NCI-H526 (cell line): ENCODE measurements at regions not wholly inside any gene's neighbourhood (a gene's known extent, or its start where the extent isn't known, plus 50 kb on each side); places are given as distances from the start of the nearest gene placed in this dataset.

Experiments
- DNase-seq, 2 experiments: peaks; one replicate each; lab custom pipeline; 2025; lab: John Stamatoyannopoulos, UW

DNA sequence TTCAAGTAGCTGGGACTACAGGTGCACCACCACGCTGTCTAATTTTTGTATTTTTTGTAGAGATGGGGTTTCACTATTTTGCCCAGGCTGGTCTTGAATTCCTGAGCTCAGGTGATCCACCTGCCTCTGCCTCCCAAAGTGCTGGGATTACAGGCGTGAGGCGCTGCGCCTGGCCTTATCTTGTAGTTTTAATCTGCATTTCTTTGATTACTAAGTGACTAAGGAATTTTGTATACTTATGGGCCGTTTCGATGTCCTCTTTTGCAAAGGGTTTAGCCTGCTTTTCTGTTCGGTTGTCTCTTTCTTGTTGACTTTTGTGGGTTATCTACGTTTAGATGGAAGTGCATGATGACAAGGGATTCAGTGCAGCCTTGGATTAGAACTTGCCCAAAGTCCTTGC lies 500.6 kb downstream of the QKI start:
- no peak for DNase-seq

GRCh38 chr6:163913045-163913444 lies 498.5 kb downstream of the QKI start:
- no peak for DNase-seq

DNA sequence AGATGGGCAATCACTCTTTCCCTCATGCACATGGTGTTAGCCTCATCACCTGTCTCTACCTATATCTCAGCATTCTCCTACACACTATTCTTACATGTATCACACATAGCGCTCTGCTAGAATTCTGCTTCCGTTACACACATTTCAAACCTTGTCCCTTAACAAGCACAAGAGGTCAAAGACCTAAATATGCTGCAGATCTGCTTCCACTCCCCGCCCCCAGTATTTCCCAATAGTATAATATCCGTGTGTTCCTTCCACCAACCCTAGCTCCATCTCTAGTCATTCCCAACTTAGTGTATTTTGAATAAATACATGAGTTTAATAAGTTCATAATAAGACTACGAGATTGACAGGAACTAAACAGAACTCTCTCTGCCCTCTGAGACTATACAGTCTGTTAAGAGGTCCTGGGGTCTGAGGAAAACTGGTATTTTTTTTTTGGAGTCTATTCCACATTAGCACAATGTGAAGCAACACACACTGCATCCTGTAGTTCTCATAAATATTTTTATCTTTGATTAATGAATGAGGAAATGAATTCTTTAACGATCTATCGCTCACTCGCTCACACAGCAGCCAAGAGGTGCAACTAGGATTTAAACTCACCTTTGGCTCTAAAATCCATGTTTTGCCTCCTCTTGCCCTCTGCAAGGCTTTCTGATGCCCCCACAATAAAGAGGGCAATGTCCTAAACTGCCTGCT lies 491.6 kb downstream of the QKI start:
- DNase-seq, result no peak

GRCh38 chr6:163904186-163904585 lies 489.7 kb downstream of the QKI start:
- DNase-seq, result no peak

- DNase-seq, result no peak
Observed at GRCh38 chr6:163903541-163903940, 489.0 kb downstream of the QKI start.

- DNase-seq, result no peak
Observed at GRCh38 chr6:163902993-163903392, 488.5 kb downstream of the QKI start.

DNA sequence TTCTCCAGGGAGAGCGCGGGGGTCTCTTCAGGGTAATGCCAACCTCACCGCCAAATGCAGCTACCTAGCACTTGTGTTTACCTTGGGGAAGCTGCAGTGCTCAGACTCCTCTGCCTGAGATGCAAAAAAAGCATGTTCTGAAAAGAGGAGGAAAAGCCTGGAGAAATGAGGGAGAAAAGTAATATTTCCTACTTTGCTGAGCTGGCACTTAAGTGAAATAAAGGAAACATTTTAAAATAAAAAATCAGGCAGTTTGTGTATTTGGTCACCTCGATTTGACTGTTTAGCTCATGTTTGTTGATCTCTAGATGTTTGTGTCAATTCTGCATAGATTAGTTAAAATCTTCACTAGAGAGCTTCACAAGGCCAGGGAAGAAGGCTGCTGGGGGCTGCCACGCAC lies 487.2 kb downstream of the QKI start:
- DNase-seq, result no peak

- DNase-seq, result no peak
Observed at GRCh38 chr6:163900570-163900969, 486.1 kb downstream of the QKI start.

DNA sequence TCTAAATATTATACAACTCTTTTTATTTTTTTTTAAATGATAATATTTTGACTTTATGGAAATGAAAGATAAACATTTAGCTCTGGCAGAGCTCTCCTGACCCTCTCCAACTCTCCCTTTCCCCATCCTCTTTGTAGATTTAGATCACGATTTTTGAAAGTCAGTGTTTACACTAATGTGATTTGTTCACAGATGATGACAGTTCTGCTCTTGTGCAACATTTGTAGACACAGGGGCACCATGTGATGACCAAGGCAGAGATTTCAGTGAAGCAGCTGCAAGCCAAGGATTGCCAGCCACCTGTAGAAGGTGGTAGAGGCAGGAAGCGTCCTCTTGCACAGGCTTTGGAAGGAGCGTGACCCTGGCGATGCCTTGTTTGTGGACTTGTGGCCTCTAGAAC lies 483.2 kb downstream of the QKI start:
- no peak for DNase-seq

DNA sequence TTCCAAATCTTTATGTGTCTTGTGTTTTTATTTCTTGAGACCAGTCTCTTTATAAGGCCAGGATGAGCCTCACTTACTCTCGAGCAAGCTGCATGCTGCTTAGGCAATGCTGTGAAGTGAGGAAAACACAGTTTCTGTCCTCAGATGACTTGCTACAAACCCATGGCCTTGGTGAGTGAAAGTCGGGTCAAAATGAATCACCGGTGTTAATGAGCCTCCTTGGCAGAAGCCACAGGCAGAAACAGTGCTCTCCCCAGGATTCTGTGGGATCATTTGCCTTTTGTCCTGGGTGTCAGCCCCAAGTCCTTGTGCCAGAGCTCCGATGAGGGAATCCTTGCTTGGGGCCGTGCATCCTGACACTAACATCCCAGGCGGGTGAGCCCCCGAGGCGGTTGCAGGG lies 482.5 kb downstream of the QKI start:
- no peak for DNase-seq

DNA sequence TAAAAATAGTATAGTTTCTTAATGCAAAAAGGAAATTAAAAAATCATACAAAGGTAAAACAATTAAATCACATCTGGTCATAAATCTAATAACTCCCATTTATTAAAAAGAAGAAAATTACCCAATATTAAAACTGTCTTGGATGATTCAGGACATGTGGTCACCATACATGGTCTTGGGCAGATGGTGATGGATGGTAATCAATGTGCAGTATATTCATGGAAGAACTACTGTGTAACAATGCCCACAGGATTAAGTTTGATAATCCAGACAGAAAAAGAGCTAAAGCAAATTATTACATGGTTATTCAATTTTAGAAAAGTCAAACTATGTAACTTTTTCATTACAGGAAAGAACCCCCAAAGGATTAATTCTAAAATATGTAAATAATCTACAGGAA lies 480.6 kb downstream of the QKI start:
- DNase-seq, result no peak

- no peak for DNase-seq
Observed at GRCh38 chr6:163893609-163894189, 479.2 kb downstream of the QKI start.

DNA sequence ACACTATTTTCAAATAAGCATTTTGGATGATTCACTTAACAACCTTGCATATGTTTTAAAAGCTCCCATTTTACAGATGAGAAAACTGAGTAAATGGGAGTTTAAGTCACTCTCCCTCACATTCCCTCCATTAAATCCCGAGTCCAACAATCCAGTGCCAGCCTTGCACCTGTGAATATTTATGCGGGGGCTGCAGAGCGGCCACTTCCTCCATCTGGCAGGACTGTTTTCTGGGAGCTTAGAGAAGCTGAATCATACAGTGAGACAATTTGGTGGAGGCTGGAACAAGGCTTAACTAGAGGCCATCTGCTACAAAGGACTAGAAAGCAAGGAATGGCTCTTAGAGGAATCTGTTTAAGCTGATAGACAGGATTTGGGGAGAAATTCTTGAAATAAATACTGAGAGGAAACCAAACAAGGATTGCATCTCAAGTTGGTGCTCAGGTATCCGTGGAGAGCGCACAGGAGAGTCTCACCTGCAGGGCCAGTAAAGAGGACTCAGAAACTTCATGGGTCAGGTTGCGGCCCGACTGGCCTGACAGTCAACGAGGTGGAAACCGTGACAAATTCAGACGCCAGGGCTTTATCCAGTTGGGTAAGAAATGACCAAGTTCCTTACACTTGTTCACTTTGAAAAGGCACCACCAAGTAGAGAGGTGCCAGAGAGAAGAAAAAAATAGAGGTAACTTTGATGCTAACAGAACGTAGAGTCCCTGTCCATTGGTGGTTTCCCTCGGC lies 478.5 kb downstream of the QKI start:
- no peak for DNase-seq

DNA sequence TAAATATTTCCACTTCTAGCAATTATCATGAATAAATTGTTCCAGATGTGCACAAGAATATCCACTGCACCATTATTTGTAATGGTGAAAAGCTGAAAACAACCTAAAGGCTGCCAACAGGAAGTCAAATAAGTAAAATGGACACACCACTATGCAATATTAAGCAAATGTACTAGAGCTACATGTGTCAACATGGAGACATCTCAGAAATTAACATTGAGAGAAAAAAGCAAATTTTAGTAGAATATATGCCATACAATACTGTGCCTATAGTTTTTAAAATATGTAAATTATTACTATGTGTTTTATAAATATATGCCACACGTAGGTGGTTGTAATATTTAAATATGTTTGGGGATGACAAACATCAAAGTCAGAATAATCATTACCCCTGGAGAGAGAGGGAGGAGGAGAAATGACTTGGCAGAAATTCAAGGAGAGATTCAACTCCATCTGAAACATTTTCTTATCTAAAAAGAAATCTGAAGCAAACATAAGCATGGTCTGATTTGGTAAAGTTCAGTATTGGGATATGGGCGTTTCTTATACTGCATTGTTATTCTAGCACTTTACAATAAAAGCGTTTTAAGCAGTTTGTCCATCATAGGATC lies 475.5 kb downstream of the QKI start:
- DNase-seq, result no peak

- DNase-seq, result no peak
Observed at GRCh38 chr6:163888030-163888819, 473.7 kb downstream of the QKI start.

DNA sequence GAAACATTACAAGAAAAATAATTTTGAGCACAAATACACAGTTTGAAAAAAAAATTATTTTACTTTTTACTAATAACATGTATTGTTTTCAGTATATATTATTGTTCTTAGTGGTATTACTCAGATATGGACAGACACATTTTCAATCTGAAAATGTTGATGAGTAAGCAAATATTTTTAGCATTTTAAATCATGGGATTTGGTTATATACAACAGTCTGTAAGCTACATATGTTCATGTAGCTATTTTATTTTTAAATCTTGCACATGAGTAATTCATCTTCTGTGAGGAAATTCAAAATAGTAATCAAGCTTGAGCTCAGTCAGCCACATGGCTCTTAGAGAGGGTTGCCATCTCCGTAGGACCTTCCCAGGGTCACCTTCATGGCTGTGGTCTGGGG lies 471.9 kb downstream of the QKI start:
- no peak for DNase-seq

DNA sequence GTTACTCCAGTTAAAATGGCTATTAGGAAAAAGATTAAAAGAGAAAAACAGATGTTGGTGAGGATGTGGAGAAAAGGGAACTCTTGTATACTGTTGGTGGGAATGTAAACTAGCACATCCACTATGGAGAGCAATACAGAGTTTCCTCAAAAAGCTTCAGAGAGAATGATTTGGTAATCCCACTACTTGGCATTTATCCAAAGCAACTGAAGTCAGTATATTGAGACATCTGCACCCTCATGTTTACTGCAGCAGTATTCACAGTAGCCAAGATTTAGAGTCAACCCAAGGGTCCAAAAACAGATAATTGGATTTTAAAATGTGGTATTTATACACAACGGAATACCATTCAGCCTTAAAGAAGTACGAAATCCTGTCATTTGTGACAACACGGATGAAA lies 469.5 kb downstream of the QKI start:
- DNase-seq, result no peak

DNA sequence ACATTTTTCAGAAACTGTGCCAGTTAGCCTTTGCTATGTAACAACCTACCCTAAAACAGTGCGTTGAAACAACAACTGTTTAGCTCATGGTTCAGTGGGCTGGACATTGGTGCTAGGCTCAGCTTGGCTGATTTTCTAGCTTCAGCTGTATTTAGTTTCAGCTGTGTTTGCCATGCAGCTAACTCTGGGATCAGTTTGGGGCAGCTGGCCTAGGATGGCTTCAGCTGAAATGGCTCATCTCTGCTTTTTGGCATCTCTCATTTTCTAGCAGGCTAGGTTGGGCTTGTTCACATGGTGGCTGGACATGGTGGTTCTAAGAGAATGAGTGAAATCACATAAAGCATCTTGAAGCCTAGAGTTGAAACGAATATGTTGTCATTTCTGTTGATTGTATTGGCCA lies 464.2 kb downstream of the QKI start:
- DNase-seq, result no peak

GRCh38 chr6:163877877-163878639 lies 463.5 kb downstream of the QKI start:
- DNase-seq, result no peak

- no peak for DNase-seq
Observed at GRCh38 chr6:163876391-163876790, 461.9 kb downstream of the QKI start.

DNA sequence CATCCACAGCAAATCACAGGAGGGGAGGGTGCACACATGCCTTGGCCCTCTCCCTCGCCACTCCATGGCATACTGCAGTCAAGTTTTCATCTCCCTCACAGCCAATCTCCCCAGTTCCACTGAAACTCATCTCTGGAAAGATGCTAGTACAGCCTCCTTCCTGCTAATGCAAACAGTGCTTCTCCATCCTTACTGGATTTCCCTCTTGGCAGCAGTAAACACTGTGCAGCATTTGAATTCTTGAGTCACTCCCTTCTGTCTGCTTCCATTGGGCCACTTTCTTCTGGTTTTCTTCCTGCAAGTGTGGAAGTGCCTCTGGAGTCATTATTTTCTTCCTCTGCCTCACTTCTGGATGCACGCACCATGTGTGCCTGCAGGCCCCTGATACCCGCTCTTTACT lies 460.3 kb downstream of the QKI start:
- DNase-seq, result no peak
